Smooth muscle cell of the brain vasculature (primary cell): ENCODE measurements at regions not wholly inside any gene's neighbourhood (a gene's known extent, or its start where the extent isn't known, plus 50 kb on each side); places are given as distances from the start of the nearest gene placed in this dataset.
"Not testable (repeated sequence)": the region's sequence is repeated elsewhere in the genome, so short reads cannot be mapped to it uniquely, and the experiment has no call there.

Experiments
- DNase-seq: peaks from one replicate; pipeline ENCODE4 v3.0.0-alpha.2; 2012; ENCODE audit warnings: low read depth, low spot score

GRCh38 chr20:23299673-23300050 is 50.9 kb upstream of the NXT1 start:
- DNase-seq: no peak

- DNase-seq: no peak
Observed at GRCh38 chr20:23298926-23299672, 51.5 kb upstream of the NXT1 start.

- DNase-seq: no peak
Observed at GRCh38 chr20:23298155-23298554, 52.4 kb upstream of the NXT1 start.

GRCh38 chr20:23296841-23297701 is 53.5 kb upstream of the NXT1 start:
- peak; percentile 66 for DNase-seq

GRCh38 chr20:23295934-23296333 is 54.7 kb upstream of the NXT1 start:
- DNase-seq: no peak

- no peak for DNase-seq
Observed at GRCh38 chr20:23294671-23295070, 55.9 kb upstream of the NXT1 start.

GRCh38 chr20:23294166-23294565 is 56.4 kb upstream of the NXT1 start:
- DNase-seq: no peak

GRCh38 chr20:23293689-23294088 is 56.9 kb upstream of the NXT1 start:
- DNase-seq: no peak

GRCh38 chr20:23292311-23292710 is 58.3 kb upstream of the NXT1 start:
- DNase-seq: not testable (repeated sequence)

- DNase-seq: no peak
Observed at GRCh38 chr20:23291575-23292240, 58.9 kb upstream of the NXT1 start.

GRCh38 chr20:23290761-23291574 is 59.6 kb upstream of the NXT1 start:
- DNase-seq: no peak

GRCh38 chr20:23289724-23290395 is 60.7 kb upstream of the NXT1 start:
- DNase-seq: no peak

GRCh38 chr20:23289249-23289648 is 61.3 kb upstream of the NXT1 start:
- DNase-seq: no peak

- no peak for DNase-seq
Observed at GRCh38 chr20:23287354-23288190, 63.0 kb upstream of the NXT1 start.

- no peak for DNase-seq
Observed at GRCh38 chr20:23286346-23286745, 64.2 kb upstream of the NXT1 start.

GRCh38 chr20:23285536-23285935 is 65.1 kb upstream of the NXT1 start:
- DNase-seq: no peak

- no peak for DNase-seq
Observed at GRCh38 chr20:23284009-23284408, 66.6 kb upstream of the NXT1 start.

GRCh38 chr20:23283096-23283850 is 67.3 kb upstream of the NXT1 start:
- no peak for DNase-seq

- DNase-seq: no peak
Observed at GRCh38 chr20:23282546-23282945, 68.0 kb upstream of the NXT1 start.
